MV-4-11 (cell line): ENCODE measurements at regions not wholly inside any gene's neighbourhood (a gene's known extent, or its start where the extent isn't known, plus 50 kb on each side); places are given as distances from the start of the nearest gene placed in this dataset.

Experiments used
- DNase-seq: peaks from one replicate; lab custom pipeline; 2025; lab: John Stamatoyannopoulos, UW

DNA sequence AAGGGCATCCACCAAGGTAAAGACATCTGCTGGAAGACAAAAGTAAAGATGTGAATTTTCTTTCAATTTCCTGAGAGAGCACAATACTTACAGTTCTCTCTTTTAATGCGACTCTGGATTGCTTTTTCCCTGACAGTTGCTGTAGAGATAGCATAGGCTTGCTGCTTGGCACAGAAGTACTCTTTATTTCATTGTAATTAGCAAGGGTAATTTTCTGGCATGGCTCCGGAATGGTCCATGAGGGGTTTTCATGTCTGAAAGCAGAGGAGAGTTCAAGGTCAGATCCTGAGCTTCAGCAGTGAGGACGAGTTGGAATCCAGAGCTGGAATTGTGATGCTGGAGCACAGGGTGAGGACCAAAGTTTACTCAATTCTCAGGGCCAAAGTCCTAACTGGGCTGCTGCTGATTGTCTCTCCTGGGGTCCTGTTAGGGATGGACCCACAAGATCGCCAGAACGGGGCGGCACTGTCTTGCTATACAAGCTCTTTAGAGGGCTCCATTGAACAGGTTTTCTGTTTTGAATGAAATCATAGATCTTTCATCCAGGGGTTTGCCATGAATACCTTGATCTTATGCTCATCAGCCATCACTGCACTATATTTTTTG, 190.0 kb upstream of the MKI67 start:
- DNase-seq: no peak

DNA sequence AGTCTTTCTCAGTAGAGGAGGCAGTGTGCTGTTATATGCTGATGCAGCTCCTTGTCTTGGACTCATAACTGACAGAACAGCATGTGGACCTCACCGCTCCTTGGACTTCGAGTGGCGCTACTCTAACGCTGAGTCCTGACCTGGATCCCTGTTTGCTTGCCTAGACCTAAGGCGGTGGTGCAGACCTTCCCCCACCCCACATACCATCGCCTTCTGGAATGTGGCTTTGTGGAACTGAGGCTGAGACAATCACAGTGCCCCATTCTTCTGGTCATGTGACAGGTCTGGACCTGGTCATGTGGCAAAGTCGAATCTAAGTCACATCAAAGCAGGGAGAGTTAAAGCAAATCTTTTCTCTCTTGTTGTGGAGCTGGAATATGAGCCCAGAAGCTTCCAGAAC, 190.7 kb upstream of the MKI67 start:
- no peak for DNase-seq

DNA sequence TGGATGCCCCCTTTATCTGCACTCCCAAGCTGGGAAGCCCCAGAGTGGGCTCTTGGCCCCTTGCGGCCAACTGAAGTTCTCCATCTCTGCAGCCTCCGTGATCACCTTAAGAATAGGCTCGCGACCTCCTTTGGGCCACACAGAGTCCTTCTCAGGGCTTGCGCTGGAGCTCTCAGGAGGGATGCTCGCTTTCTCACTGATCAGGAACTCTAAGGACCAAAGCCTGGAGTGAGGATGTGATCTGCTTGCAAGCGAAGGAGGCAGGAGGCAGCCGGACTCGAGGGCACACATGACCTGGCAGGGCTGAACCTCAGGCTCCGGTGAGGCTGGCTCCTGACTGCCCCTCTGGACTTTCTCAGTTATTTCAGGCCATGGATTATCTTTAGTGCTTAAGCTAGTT, 192.1 kb upstream of the MKI67 start:
- DNase-seq: no peak

DNA sequence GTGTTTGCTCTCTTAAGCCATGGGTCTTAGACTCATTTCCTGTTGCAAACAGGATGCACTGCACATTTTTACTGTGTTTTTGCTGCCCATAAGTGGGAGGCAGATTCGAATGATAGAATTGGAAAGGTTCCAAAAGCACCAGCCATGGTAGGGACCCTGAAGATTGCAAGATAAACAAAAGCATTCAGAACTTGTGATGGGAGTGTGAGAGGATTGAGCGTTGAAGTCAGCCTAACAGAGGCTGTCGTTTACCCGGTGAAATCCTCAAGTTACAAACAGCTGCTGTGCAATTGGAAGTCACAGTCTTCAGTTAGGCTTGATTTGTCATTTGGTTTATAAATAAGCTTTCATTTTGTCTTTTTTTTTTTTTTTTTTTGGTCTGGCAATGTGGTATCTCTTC, 192.7 kb upstream of the MKI67 start:
- DNase-seq: no peak

DNA sequence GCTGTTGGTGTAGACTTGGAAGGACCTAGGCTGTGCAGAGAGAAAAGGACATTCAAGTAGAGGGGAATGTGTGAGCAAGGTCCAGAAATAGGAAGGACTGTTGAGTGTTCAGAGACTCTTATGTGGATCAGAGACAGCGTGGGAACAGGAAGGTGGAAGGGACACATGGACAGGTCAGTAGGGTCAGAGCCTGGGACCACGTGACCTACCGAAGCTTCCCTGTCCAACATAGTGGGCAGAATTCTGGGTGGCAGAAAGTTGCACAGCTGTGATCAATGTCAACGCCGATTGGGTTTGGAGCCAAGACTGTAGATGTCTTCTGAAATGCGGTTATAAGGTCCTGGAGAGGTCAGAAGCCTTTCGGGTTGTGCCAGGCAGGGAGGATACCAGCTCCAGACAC, 195.9 kb upstream of the MKI67 start:
- DNase-seq: no peak

DNA sequence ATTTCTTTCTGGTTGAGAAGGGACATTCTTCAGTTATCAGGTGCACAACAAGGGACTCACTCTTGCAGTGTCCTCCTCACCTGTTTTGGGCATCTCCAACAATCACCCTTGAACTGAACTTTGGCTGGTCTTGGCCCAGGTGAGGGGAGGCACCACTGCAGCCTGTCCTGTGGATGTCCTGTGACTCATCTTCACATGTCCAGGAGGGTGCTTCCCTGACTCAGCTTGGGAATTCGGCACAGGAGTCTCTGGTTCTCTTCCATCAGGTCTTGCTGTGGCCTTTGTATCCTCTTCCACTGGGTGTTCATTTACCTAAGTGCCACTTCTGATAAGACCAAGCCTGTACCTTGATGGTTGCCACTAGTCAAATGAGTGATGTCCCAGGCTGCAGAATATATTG, 196.7 kb upstream of the MKI67 start:
- no peak for DNase-seq

DNA sequence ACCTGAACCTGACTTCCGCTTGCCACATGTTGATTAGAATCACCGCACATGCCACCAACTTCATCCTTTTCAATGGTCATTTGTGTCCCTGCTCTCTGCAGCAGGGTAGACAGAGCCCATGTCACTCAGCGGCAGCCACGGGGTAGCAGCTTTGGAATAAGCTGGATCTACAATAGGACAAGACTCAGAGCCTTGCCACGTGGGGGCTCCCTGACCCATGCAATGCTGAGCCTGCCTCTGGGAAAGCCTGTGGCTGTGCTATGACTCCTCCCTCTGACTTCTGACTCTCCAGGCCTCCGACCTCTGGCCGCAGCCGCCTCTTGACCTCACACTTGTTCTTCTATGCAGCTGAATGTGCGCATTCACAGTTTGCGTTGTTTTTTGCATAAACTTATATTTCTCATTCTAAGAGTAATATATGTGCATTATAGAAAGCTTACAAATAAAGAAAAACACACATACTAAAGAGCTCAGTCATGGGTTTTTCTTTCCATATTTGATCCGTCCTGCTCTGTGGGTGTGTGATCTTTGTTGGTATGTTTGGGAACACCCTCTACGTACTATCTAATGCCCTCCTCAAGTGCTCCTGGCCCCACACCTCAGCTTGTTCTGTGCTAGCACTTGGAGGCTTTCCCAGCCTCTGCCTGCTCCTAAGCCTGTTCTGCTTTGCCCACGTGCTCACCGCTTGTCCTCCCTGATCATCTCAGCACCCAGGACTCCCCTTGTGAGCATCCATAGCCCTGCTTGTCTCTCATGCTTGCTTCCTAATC, 198.0 kb upstream of the MKI67 start:
- DNase-seq: no peak

DNA sequence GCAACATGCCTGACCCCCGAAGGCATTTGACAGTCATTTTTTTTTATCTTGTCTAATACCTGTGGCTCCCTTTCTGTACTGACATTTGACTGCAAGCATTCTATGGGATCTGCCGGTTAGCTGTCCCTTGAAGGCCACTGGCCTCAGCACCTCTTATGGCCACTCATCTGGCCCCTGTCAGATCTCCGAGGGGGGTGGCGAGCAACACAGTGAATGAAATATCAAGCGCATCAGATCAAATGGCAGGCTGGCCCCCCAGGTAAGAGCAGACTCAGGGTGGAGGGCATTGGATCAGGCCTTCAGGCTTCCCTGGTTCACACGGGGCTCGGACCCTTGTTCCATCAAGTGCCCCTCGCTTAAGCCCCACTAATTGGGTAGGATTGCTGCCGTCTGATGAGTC, 199.6 kb upstream of the MKI67 start:
- no peak for DNase-seq

DNA sequence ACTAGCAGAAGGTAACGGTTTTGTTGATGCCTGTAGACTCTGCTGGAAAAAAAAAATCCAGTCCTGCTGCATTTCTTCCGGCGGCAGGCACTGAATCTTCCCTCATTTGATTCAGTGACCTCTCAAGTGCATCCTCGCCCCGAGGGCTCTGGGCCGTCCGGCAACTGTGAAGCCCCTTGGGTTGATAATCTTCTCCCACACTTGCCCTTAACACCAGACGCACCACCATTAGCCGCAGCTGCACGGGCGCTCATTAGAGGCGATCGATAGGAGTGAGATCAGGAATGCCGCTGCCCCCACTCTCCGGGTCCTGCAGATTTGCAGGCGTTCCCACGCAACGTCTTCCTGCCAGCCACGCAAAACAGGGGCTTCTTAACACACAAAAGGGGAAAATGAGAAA, 200.0 kb upstream of the MKI67 start:
- no peak for DNase-seq

DNA sequence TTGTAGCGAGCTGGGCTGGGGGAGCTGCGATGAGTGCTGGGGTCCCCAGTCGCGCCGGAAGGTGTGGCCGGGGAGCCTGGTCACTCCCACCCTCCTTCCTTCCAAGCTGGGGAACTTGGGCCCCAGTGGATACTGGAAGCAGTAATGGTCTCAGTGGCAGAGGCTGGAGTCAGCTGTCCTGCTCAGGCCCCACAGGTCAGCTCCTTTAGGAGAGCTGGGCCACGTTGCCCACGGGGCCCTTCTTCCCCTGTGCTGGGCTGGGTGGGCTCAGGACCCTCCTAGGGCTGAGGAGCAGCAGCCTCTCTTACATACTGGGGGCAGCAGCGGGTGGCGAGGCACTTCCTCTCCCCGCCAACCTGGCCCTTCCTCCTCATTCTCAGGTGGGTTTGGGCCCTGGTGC, 200.6 kb upstream of the MKI67 start:
- no peak for DNase-seq

DNA sequence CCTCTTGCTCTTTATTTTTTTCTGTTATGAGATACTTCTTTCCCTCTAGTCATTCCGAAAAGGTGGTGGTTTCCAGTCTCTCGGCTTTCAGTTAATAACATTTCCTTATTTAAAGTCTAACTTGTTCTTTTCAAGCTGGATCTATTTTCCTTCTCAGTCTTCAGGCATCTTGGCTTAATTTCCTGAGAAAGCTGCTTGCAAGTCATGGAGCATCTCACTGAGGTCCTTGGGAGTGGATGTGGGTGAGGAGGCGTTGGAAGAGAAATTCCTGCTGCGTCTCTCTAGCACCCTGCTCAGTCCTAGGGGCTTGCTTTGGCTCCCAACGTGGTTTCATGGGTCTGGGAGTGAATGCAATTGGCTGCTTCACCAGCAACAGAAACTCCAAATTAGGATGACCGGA, 210.2 kb upstream of the MKI67 start:
- DNase-seq: no peak

DNA sequence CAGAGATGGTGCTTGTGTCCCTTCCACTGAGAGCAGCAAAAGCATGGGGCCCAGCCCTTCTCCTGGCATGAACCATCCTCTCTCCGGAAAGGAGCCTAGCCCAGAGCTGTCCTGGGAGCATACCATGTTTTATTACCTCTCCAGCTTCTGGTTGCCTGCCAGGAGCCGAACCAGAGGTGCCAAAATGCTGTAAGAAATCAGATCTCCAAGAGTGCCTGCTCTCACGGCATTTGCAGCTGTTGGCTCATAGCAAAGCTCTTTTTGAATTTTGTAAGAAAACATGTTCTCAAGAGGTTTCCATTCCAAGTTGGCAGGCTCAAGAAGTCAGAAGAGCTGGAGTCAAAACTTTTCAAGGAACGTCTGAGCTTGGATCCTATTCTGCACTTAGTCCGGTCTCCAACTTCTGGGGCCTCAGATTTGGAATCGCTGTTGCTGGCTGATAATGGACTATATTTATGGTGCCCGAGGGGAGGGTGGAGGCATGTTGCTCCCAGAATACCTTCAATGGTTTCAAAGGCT, 211.7 kb upstream of the MKI67 start:
- no peak for DNase-seq

DNA sequence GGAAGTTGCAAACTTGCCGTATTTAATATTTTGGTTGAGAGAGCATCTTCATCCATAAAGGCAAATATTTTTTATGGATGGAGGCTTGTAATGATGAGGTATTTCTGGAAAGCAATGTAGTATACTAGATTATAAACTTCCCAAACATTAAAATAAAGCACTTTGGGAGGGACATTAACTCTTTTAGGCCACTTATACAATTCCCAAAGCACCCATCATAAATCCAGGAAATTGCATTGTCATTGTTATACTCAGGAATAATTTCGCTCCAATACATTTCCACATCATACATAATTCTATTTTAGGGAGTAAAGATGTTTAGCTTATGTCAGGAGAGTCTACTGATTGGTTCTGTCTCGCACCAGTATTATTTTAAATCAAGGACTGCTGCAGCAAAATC, 212.7 kb upstream of the MKI67 start:
- DNase-seq: no peak

DNA sequence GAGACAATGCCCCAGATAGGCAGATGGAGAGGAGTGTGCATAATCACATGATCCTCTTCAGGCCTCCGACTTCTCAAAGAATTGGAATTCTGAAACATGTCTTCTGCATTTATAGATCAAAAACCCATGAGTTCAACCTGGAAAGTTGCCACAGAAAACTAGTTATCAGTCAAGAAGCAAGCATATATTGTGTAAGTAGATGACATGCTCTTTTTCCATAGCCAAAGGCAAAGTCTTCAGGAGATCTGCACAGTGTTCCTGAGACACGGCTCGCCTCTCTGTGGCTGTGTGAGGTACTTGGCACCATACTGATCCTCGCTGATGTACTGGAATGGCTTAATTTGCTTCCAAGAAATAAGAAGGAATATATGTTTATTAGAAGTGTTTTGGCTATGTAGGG, 213.5 kb upstream of the MKI67 start:
- no peak for DNase-seq

DNA sequence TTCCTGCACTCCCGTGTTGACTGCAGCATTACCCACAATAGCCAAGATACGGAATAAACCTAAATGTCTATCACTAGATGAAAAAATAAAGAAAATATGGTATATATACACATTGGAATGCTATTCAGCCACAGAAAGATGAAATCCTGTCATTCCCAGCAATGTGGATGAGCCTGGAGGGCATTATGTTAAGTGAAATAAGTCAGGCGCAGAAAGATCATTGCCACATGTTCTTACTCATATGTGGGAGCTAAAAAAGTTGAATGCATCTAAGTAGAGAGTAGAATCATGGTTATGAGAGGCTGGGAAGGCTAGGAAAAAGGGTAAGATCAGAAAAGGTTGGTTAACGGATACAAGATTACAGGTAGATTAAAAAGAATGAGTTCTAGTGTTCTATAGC, 219.1 kb upstream of the MKI67 start:
- no peak for DNase-seq

DNA sequence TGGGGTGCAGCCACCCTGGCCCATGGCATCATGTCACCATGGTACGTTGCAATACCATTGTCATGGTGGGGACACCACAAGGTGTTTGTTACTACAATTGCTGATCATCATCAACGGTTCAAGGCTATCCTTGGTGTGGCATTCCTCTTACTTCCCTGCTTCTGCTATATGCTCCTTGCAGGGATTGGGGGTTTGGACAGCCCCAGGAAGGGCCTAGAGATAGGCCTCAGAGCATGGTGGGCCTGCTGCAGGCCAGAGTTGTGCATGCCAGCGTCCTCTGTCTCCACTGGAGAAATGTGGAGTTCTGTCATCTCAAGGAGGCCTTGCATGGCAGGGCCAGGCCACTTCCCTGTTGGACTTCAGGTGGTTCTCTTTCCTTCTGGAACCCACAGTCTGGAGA, 234.6 kb upstream of the MKI67 start:
- no peak for DNase-seq

DNA sequence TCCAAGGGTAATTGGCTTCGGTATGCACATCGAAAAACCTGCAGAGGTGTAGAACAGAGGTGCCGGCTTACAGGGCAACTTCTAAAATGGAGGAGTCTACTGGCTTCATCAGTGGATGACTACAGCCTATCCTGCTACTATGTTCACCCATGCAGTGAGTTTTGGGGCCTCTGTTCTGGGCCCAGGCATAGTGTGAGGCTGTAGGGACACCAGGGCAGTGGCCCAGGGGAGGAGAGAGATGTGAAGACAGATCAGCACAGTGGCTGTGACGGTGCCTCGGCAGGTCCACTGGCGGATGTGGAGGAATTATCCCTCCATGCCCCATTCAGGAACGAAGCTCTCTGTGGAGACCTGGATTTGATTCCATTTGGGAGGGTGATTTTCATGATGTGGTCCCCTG, 235.3 kb upstream of the MKI67 start:
- no peak for DNase-seq

DNA sequence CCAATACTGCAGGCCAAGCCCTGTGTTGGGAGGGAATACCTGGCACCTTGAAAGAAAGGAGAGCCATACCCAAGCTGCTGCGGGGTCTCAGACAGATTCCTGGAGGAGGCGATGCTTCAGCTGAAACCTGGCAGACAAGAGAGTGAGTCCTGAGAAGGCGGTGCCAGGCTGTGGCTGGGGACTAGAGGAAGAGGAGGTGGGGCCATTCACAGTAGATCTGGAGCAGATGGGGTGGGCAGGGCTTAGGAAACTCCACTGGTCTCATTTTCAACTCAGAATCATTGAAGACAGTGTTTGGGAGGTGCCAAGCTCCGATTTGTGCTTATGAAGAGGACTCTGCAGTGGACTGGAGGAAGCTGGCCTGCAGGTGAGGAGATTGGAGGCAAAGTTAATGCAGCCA, 236.3 kb upstream of the MKI67 start:
- DNase-seq: no peak

DNA sequence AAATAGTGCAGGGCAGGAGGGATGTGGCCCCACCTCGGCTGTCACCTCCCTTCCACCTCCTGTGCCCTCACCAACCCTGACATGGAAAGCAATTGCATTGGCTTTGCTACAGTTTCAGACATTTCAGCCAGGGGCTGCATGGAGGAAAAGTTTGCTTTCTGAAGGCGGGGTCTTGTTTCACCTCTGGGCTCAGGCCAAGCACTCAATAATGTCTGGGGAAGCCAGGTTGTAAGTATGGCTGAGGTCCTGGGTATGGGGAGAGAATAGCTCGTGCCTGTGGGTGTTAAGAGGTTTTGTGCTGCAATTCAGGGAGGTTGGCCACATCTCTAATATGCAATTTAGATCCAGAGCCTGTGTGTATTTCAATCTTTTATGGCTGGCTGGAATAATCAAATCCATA, 238.4 kb upstream of the MKI67 start:
- no peak for DNase-seq

DNA sequence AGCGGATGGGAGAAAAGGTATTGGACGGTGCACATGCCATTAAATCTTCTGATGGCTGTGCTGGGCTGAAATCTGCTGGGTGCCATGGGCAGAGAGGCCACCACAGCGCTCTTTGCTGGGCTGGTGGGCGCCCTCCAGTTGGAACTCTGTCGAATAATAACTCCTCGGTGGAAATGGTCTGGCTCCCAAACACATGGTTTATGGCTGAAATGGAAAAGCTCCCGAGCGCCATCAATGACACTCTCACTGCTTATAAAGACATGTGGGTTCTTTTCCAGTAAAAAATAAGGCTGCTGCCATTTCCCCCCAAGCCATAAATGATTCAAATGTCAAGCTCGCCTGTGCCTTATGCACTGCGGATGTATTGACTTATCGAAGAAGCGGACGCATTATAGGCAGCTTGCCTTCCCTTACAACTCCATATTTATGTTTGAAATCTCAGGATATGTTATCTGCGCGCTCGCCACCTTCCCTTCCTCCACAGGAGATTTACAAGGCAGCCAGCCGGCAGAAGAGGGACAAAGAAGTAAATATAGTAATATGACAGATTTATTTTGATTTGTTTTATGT, 239.0 kb upstream of the MKI67 start:
- DNase-seq: no peak

DNA sequence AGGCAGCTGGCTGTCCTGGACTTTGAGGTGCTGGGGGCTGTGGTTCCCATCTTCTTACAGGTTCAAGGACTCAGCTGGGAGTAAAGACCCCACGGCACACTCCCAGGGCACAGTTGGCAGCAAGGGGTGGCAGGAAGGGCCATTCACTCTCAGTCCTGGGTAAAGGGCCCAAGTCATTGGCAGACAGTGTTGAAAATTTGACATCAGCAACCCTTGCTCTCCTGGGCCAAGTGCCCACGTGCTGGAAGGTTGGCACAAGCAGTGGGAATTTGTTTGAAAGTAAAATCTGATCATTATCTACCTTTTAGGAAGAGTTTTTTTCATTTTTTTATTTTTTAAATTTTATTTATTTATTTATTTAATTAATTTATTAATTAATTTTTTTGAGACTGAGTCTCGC, 241.6 kb upstream of the MKI67 start:
- DNase-seq: no peak

DNA sequence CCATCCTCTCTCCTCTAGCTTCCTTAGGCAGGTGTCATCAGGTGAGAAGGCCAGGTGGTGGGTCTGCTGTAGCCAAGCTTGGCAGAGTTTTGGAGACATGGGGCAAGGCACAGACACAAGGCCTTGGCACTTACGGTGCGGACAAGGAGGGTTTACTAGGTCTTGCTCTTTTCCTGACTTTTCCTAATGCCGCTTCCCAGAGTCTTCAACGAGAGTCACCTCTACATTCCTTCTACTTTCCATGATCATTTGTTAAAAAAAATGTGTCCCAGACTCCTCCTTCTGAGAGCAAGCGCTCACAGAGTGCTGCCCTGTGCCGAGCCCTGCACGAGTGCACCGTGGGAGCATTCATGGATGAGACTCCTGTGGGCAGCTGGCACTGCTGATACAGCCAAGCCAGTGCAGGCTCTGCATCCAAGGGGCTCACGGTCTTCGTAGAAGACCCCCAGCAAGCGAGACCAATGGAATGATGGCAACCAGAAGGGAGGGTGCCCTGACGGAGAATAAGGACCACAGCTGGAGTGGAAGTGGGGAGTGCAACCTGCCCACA, 243.0 kb upstream of the MKI67 start:
- DNase-seq: no peak

DNA sequence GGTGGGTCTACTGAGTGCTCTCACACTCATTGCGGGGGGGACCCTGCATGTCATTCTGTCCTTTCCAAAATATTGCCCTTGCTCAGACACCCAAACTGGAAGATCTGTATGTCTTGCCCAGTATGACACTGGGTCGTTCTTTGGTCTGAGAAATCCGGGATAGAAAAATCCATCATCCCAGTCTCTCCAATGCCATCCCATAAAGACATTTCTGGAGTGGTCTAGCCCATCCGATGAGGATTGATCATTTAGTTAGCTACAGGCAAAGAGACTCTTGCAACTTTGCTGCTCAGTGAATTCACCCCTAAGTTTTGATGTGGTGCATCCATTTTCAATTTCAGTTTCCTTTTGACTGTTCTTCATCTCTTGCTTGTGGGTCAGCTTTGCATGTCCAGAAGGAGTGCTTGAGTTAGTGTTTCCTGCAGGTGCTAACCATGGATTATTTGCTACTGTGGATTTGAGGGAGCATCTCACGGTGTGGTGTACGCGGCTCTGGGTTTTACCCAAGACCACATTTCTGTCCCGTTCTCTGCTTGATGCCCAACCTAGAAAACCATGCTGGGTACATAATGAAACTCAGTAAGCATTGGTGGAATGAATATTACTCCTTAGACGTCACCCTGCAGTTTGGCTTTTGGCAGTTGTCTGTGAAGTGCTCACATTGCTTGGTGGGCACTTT, 247.0 kb upstream of the MKI67 start:
- no peak for DNase-seq
